ENCODE measurements at regions not wholly inside any gene's neighbourhood (a gene's known extent, or its start where the extent isn't known, plus 50 kb on each side); places are given as distances from the start of the nearest gene placed in this dataset.

DNA sequence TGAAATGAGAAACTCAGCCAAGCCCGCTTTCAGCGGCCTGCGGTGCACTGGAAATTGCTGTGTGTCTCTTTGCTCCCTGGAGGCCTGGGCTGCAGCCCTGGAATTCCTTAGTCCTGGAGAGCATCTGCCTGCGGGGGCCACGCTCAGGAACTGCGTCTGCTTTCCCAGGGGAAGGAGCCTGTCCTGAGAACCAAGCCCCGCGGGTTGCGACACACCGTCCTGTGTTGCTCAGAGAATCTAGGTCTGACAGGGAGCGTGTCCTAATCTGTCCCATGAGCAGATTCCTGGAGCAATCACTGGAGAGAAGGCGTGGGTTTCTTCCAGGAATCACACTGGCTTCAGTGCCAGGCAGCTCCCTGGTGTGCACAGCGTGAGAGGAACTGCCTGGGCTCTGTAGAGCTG, 708.1 kb downstream of the BRD1 start:
- DNase-seq (ENCODE audit: low read depth), result no peak

DNA sequence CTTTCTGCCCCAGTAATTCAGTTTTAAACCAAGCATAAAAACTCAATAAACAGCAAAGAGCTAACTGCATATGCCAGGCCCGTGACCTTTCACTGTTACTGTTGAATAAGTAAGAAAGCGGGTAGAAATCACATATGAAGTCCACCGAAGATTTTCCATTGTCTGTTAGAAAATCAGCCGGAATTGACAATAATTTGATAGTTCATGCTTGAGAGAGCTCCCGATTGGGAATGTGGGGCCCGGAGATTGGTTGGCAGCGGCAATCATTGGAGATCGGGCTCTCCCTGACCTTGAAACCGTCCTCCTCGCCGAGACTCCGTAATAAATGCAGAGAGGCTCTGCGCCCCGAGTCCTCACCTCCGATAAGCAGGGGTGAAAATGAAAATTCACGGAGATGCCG, 709.6 kb downstream of the BRD1 start:
- DNase-seq (ENCODE audit: low read depth), result no peak

DNA sequence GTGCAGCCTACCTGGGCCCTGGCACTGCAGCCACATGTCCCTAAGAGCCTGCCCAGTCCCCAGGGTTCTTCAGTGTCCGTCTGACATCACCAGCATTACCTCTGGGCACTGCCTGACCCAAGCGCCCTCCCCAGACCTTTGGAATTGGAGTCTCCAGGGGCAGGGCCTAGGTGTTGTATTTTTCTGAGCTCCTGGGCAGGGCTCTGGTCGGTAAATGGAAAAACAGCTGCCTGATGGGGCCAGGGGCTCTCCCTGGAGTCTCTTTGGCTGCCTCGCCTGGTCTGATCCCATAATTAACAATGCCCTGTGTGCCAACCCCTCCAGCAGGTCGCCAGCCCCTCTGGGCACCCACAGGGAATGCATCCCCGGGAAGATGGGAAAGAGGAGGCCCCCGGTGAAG, 710.2 kb downstream of the BRD1 start:
- no peak for DNase-seq (ENCODE audit: low read depth)

DNA sequence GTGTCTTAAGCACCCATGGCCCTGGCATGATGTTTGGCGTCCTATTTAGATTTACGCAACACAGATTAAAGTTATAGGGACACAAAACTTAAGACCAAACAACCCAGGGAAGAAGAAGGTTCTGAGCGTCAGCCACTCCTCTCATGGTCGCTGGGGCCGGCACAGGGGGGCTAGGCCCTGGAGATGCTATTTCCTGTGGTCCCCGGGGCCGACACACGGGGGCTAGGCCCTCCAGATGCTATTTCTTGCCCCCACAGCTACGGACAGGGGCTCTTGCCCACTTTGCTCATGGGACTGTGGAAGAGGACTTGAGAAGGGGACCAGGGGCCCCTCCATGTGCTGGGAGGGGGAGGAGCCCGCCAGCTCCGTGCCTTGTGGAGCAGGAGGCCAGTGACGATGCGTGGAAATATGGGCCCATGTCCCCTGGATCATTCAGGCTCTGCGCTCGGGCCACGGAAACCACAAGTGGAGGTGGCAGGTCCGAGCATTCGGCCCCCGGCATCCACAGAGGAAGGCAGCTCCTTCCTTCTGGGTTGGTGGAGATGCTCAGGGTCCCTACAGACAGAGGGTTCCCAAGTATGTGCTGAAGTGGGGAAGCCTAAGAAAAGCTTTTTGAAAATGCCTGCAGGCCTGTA, 711.1 kb downstream of the BRD1 start:
- no peak for DNase-seq (ENCODE audit: low read depth)

DNA sequence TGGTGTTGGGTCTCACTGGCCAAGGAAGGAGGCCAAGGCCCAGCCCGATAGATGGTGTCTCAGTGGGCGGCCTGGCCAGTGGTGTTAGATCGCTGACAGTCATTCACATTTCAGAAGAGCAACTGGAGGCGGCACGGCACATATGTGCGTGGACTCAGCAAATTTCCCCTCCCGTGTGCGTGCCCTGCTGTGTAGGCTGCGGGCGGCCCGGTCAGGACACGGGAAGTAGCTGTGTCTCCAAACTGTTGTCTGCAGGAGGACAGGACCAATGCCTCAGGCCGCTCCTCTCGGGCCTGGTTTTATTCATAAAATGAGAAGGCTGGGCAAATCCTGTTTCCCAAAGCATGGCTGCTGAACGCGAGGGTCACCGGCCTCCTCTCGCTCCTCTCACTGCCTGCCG, 711.7 kb downstream of the BRD1 start:
- DNase-seq (ENCODE audit: low read depth), result no peak

DNA sequence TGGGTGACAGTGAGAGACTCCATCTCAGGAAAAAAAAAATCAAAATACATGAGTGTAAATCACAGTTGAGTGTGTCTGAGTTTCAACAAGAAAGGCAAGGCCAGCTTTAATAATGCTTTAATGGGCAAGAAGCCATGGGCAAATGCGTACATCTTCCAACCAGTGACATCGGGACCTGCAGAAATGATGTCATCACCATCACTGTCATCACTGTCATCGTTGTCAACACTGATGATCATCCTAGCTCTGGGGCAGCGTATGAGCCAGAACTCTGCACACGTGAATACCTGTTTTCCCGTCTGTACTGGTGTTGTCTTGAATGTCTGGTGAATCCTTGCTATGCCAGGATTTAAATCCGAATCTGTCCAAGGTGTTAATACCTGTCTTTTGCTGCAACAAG, 712.5 kb downstream of the BRD1 start:
- DNase-seq (ENCODE audit: low read depth), result no peak

DNA sequence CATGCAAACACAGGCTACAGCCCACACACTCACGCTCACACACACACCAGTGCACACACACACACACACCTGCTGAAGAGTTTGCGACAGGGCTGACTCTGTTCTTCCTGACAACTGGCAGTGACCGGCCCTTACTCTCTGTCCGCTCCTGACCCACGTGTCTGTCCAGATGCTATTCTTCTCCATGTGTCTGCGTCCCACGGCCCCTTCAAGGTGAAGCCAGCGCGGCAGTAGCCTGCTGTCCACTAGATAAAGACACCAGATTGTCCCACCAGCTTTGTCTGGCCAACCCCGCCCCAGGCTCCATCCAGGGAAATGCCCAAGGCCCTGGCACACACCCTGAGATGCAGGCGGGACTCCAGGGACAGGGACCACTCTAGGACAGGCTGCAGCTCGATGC, 713.9 kb downstream of the BRD1 start:
- DNase-seq (ENCODE audit: low read depth), result no peak

DNA sequence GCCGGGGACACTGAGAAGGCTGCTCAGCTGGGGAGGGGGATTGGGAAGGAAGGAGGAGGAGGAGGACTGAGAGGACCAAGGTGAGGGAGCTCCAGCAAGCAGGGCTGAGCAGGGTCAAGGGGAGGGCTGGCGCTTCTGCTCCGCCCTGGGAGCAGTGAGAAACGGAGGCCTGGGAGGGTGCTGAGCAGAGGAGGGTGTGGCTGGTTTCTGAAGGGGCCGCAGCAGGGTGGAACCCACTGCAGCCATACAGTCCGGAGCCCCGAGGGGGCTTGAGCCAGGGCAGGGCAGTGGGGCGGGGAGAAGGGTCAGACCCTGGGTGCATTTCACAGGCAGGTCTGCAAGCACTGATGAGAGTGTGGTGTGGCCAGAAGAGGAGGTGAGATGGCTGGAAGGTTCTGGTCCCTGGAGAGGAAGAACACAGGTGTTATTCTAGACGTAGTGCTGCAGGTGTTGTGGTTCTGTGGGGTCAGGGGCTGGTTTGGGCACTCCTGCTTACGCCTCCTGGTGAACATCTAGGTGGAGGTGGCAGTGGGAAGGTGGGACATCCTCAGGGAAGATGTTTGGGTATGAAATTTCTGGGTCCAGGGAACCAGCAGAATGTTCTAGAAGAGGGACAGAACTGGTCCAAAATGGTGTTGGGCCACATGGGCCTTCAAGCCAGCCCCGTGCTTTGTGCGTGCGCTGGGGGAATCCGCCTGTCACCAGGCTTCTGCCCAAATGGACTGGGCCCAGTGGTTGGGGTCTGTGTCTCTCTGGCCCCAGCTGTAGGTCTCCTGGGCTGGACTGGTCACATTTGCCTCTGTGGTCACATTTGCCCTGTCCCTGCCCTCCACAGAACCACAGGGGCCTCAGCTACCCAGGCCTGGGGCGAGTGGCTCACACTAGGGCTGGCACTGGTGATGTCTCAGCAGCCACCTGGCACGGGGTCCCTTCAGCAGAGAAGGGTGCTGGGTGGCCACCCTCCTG, 714.7 kb downstream of the BRD1 start:
- DNase-seq (ENCODE audit: low read depth), result no peak

DNA sequence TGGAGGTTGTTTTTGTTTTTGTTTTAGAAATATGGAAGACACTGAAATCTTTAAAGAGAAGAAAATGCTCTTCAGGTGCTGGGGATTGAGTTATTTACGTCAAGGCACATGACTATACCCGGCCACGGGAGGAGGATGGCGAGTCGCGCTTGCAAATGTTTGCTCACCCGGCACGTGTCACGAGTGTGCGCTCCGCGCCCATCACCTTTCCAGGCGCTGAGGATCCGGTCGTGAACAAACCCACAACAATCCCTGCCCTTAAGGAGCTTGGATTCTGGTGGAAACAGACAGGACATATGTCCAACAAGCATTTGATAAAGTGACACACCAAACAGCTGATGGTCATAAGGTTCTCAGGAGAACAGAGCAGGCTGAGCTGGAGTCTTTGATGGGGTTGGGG, 715.5 kb downstream of the BRD1 start:
- no peak for DNase-seq (ENCODE audit: low read depth)

DNA sequence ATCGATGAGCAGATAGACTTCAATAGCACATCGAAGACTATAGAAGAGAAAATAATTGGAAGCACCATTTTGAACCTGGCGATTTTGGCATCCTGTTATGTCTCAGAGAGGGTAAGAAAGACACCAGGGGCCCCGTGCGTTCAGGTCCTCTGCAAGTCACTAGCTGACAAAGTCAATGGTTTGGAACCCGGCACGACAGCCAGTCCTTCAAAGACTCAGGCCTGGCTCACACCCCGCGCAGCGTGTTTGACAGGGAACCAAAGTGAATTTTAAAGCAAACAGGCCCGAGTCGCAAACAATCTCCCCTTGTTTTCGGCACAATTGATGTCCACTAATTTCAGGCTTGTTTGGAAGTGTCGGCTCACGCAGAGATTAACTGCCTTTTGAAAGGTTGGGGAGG, 716.6 kb downstream of the BRD1 start:
- no peak for DNase-seq (ENCODE audit: low read depth)

DNA sequence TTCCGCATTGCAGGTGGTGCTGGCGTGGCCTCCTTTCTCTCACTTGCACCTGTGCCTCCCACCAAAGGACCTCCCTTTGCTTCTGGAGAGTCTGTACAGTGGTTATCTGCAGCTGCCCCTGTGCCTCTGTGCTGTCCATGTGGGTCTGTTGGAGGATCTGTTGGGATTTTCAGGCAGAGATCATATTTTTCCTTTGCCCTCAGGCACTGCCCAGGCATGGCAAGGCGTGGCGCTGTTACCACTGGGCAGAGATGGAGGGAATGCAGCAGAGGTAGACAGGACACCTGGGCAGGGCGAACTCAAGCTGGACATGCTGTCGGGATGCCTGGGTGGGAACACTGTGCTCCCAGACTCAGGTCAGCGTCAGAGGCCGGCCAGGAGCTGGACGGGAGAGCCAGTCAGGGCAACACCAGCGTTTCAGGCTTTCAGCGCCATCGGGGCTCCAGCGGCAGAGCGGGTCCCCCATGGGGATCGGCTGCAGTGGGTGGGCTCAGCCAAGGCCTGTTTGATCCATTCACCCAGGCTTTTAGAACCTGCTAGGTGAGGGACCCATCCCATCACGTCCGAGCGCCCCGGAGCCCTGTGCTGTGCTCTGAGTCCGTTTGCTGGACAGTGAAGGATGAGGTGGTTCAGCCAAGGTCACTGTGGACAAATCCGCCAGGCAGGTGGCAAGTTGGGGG, 718.9 kb downstream of the BRD1 start:
- DNase-seq (ENCODE audit: low read depth), result no peak

DNA sequence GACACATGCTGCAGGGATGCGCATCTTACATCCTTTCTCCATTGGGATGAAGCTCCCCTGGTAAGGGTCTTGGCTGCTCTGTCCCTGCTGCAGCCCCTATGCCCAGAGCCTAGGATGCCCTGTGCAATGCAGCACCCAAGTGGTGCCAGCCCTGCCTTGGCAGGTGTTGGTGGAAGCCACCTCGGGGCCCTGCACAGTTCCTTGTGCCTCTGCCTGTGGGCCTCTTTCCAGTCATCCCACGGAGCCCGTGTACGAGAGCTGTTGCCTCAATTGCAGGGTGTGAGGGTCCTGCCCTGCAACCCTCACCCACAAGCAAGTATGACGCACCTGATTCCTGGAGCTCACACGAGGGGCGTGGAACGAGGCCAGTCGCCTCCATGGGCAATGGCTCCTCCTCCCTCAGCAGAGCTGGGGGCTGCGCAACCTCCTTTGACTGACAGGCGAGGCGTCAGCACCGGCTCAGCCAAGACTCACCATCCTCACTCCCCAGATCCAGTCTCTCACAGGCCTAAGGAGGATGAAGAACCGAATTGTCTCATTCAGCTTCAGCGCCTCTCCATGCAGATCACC, 719.6 kb downstream of the BRD1 start:
- no peak for DNase-seq (ENCODE audit: low read depth)

DNA sequence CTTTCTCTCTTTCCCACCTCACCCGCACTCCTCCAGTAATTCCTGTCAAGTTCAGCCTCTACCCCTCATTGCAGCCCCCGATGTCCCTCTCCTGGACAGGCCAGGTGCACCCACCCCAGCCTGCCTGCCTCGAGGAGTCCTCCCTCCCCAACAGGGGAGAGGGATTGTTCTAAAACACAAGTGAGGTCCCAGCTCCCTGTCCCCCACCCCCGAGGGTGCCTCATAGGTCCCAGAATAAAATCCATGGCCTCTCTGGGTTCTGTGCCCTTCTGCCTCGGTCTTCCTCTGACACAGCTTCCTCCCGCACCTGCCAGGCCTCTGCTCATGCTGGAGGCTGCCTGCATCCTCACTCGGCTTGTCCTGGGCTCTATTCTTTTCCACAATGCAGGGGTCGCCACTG, 720.1 kb downstream of the BRD1 start:
- DNase-seq (ENCODE audit: low read depth), result no peak

DNA sequence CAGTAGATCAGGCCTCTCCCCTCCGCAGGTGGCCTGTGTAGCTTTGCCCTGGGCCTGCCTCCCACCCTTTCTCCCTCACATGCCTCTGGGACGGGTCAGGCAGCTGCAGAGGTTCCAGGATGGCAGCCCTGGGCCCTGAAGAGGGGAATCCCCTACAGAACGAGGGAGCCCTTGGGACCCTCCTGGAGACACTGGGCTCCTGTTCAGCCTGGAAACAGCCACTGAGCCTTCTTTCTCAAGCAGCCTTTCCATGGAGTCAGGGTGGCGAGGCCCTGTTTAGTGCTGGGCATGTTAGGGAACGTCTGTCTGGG, 720.9 kb downstream of the BRD1 start:
- DNase-seq (ENCODE audit: low read depth), result no peak

DNA sequence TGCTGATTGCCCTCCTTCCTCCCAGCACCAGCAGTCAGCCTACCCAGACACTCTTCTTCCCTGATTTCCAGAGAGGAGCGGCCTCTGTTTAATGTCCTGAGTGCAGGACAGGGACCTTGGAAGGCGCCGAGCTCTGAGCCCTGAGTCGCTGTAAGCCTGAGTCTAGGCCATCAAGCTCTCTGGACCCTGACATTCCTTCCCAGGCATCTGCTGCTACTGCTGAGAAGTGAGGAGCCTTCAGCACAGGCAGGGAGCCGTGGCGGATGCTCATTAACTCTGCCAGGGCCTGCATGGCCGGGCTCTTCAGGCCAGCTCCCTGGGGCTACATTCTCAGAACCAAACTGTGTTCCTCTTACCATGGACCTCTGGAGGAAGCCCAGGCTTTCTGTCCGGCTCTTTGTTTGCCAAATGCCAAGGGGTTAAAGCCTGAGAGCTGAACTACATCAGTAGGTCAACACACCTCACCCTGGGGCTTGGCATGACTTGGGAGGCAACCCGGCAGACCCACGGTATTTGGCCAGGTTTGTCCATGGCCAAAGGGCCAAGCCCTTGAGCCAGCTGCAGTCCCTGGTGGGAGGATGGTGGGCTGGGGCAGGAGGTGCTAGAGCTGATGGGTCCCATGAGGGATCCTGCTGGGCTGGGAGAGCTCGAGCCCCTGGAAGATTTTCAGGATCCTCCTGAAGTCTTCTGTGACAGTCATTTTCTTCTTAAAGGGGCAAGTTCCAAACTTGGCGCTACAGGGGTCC, 721.4 kb downstream of the BRD1 start:
- DNase-seq (ENCODE audit: low read depth), result no peak

DNA sequence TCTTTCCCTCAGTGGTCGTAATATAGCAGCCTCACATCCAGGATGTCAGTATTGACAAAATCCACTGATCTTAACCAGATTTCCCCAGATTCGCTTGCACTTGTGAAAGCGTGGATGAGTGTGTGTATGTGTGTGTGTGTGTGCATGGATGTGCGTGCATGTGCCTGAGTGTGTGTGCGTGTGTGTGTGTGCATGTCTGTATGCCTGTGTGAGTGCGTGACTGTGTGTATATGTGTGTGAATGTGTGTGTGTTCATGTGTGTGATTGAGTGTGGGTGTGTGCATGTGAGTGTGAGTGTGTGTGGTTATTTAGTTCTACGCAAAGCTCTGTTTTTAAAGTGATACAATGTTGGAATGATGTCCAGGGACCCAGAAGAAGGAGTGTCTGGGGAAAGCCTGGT, 723.2 kb downstream of the BRD1 start:
- DNase-seq (ENCODE audit: low read depth), result no peak

DNA sequence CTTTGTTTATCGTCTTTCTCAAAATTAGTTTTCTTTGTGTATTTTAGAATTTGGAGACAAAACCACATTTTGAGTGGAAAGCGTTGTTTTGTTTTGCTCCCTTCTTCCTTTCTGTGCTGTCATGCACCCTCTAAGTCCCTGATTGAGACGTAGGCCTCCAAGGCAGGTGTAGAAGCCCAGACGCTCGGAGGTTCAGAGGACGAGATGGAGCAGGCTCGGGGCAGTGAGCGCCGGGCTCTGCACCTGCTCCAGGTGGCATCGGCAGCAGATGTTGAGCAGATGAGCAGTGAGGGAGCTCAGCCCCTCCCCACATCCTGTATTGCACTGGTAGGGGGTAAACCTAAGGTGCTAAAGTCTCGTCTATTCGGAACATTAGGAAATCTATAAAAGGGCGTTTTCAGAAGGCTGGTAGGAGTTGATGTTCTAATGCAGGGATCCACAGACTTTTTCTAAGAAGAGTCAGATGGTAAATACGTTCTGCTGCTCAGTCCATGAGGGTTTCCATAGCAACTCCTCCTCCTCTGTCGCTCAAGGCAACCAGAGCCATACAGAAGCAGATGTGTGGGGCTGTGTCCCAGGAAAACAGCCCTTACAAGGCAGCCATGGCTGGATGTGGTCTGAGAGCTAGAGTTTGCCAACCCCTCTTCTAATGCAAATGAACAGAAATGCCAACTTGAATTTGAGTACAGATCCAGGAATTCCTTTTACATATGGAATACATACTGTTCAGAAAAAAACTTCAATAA, 724.2 kb downstream of the BRD1 start:
- no peak for DNase-seq (ENCODE audit: low read depth)

DNA sequence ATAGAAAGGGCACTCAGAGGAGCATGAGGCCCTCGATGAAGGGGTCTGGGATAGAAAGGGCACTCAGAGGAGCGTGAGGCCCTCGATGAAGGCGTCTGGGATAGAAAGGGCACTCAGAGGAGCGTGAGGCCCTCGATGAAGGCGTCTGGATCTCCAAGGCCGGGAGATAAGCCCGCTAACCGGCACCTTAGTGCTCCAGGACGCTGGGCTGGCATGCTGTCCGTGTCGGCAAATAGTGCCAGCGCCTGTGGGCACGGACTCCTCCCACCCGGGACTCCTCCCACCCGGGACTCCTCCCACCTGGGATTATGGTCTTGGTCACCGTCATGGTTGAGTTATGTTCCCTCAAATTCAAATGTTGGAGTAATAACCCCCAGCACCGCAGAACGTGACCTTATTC, 725.3 kb downstream of the BRD1 start:
- DNase-seq (ENCODE audit: low read depth), result no peak

DNA sequence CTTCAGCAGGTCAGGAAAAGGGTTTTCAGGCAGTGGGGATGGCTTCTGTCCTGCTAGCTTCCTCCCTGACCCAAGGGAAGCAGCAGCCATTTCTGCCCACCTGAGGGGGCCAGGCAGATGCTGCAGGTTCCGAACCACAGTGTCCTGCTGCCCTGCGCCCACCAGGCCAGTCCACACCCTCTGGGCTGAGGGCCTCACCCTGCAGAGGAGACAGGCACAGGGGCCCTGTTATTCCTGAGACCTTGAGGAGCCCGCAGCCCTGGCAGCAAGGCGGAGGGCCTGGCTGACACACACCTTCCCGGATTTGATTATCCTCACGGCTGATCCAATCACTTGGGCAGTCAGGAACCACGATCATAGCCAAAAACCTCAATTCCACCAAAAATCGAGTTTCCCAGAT, 725.8 kb downstream of the BRD1 start:
- no peak for DNase-seq (ENCODE audit: low read depth)

DNA sequence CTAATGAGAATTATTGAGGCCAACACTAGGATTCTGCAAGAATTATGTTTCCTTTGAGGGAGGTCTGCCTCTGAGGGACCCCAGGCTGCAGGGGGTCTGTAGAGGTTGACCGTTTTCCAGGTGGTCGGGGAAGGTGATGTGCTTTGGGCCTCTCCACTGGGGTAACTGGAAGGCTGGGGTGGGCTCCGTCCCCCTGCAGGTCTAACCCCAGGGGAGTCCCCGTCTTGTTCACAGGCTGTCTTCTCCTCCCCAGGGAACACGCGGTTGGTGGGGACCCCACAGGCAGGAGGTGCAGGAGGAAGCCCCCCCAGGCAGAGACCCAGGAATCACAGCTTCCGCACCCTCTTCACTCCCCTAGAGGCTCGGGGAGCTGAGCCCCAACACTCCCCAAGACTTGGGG, 726.4 kb downstream of the BRD1 start:
- no peak for DNase-seq (ENCODE audit: low read depth)

DNA sequence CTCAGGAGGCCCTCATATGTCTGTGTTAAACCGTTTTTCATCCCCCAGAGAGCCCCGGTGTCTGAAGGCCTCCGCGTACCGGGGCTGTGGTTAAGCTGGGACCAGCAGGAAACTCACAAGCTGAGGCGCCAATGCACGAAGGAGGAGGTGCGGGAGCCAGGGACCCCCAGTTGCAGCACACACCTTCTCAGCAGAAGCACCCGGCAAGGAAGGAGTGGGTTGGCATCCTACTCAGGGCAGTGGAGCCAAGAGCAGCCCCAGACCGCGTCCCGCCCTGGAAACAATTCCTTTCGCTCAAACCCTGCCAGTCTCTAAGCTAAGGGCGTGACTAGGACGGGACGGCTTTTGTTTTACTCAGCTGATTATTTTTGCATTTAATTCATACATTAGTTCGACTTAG, 726.9 kb downstream of the BRD1 start:
- no peak for DNase-seq (ENCODE audit: low read depth)
